ENCODE measurements at regions not wholly inside any gene's neighbourhood (a gene's known extent, or its start where the extent isn't known, plus 50 kb on each side); places are given as distances from the start of the nearest gene placed in this dataset.

DNA sequence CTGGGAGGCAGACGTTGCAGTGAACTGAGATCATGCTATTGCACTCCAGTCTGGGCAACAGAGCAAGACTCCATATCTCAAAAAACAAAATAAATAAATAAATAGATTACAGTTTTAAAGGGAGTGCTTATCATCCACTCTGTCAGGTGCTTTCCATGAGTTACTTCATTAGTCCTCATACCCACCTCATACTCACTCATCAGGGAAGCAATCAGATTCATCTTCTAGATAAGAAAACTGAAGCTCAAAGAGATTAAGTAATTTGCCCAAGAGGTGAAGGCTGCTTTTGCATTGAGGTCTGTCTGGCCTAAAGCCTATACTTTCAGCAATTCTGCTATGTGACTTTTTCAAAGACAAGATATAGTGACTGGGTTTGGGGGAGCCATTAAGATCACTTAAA, 101.0 kb downstream of the RASSF10 start:
- Histone ChIP-seq H3K4me3 (replicated peaks in 1 of 4; ENCODE audit: control extremely low read depth in 1 of 4, insufficient read depth in 1 of 4, low read depth in 3 of 4, low read length in 4 of 4) (no peak overlapping the region), H2AFZ (ENCODE audit: low read length) (no peak overlapping the region), H3K4me1 (ENCODE audit: control insufficient read depth, extremely low read depth, insufficient read depth, low read length) (no peaks in the 10 kb centered on the region), H3K27me3 (ENCODE audit: control insufficient read depth, insufficient read depth, low read length) (peaks cover 10% of the 10 kb centered on the region), H3K9ac (ENCODE audit: insufficient read depth, low read length) (no peak overlapping the region), H3K27ac (ENCODE audit: insufficient read depth, low read length) (no peak overlapping the region), H4K20me1 (ENCODE audit: control insufficient read depth, extremely low read depth, insufficient read depth, low read length) (no peaks in the 10 kb centered on the region), H3K9me3 (ENCODE audit: control insufficient read depth, insufficient read depth, low read depth, low read length) (no peaks in the 10 kb centered on the region), H3K79me2 (ENCODE audit: control insufficient read depth, insufficient read depth, low read length) (no peaks in the 10 kb centered on the region), H3K4me2 (ENCODE audit: extremely low read depth, insufficient read depth, low read length) (no peak overlapping the region), H3K36me3 (ENCODE audit: control insufficient read depth, insufficient read depth, low read length) (no peaks in the 10 kb centered on the region)
- no peak for TF ChIP-seq EZH2 (IDR thresholded peaks at IDR 0.05; ENCODE audit: low read length, missing control alignments)
- TF ChIP-seq, protein P1, sequence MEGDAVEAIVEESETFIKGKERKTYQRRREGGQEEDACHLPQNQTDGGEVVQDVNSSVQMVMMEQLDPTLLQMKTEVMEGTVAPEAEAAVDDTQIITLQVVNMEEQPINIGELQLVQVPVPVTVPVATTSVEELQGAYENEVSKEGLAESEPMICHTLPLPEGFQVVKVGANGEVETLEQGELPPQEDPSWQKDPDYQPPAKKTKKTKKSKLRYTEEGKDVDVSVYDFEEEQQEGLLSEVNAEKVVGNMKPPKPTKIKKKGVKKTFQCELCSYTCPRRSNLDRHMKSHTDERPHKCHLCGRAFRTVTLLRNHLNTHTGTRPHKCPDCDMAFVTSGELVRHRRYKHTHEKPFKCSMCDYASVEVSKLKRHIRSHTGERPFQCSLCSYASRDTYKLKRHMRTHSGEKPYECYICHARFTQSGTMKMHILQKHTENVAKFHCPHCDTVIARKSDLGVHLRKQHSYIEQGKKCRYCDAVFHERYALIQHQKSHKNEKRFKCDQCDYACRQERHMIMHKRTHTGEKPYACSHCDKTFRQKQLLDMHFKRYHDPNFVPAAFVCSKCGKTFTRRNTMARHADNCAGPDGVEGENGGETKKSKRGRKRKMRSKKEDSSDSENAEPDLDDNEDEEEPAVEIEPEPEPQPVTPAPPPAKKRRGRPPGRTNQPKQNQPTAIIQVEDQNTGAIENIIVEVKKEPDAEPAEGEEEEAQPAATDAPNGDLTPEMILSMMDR (conservative IDR thresholded peaks at IDR 0.05 in 1 of 2, IDR thresholded peaks at IDR 0.05 in 1 of 2; ENCODE audit: low read depth in 1 of 2, low read length in 2 of 2) = no peak
- DNase-seq (ENCODE audit: low read depth in 2 of 2) = no peak

- Histone ChIP-seq H4K20me1 (ENCODE audit: control insufficient read depth, extremely low read depth, insufficient read depth, low read length) (no peaks in the 10 kb centered on the region), H3K4me3 (replicated peaks in 1 of 4; ENCODE audit: control extremely low read depth in 1 of 4, insufficient read depth in 1 of 4, low read depth in 3 of 4, low read length in 4 of 4) (no peak overlapping the region), H2AFZ (ENCODE audit: low read length) (no peak overlapping the region), H3K4me1 (ENCODE audit: control insufficient read depth, extremely low read depth, insufficient read depth, low read length) (no peaks in the 10 kb centered on the region), H3K36me3 (ENCODE audit: control insufficient read depth, insufficient read depth, low read length) (no peaks in the 10 kb centered on the region), H3K79me2 (ENCODE audit: control insufficient read depth, insufficient read depth, low read length) (no peaks in the 10 kb centered on the region), H3K27ac (ENCODE audit: insufficient read depth, low read length) (no peak overlapping the region), H3K4me2 (ENCODE audit: extremely low read depth, insufficient read depth, low read length) (no peak overlapping the region), H3K9me3 (ENCODE audit: control insufficient read depth, insufficient read depth, low read depth, low read length) (no peaks in the 10 kb centered on the region), H3K9ac (ENCODE audit: insufficient read depth, low read length) (no peak overlapping the region), H3K27me3 (ENCODE audit: control insufficient read depth, insufficient read depth, low read length) (peaks cover 10% of the 10 kb centered on the region)
- TF ChIP-seq EZH2 (IDR thresholded peaks at IDR 0.05; ENCODE audit: low read length, missing control alignments) = no peak
- TF ChIP-seq, protein P1 (conservative IDR thresholded peaks at IDR 0.05 in 1 of 2, IDR thresholded peaks at IDR 0.05 in 1 of 2; ENCODE audit: low read depth in 1 of 2, low read length in 2 of 2) = no peak
- DNase-seq (ENCODE audit: low read depth in 2 of 2) = peak in 1 of 2 donors; percentile 86
These were observed 102.1 kb downstream of the RASSF10 start for GRCh38 chr11:13110929-13111812.

DNA sequence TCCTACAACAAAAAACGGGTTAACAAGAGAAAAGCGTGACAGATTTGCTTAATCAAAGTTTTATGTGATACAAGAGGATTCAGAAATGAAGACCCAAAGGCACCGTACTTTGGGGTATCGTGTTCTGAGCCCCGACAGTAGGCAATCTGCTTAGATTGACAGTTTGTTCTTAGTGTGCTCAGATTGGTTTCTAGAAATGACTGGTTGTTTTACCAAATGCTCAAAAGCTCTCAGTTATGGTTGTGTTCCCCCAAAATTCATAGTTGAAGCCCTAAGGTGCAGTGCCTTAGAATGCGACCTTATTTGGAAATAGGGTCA, 102.7 kb downstream of the RASSF10 start:
- no peak overlapping the region for H3K9ac ChIP-seq (ENCODE audit: insufficient read depth, low read length)

More for the DNA sequence above, 102.7 kb downstream of the RASSF10 start:
- Histone ChIP-seq H4K20me1 (ENCODE audit: control insufficient read depth, extremely low read depth, insufficient read depth, low read length) (no peaks in the 10 kb centered on the region), H3K4me2 (ENCODE audit: extremely low read depth, insufficient read depth, low read length) (no peak overlapping the region), H3K4me3 (replicated peaks in 1 of 4; ENCODE audit: control extremely low read depth in 1 of 4, insufficient read depth in 1 of 4, low read depth in 3 of 4, low read length in 4 of 4) (no peak overlapping the region), H3K9me3 (ENCODE audit: control insufficient read depth, insufficient read depth, low read depth, low read length) (no peaks in the 10 kb centered on the region), H3K27ac (ENCODE audit: insufficient read depth, low read length) (no peak overlapping the region), H2AFZ (ENCODE audit: low read length) (no peak overlapping the region), H3K27me3 (ENCODE audit: control insufficient read depth, insufficient read depth, low read length) (peaks cover 6% of the 10 kb centered on the region), H3K4me1 (ENCODE audit: control insufficient read depth, extremely low read depth, insufficient read depth, low read length) (no peaks in the 10 kb centered on the region), H3K36me3 (ENCODE audit: control insufficient read depth, insufficient read depth, low read length) (no peaks in the 10 kb centered on the region), H3K79me2 (ENCODE audit: control insufficient read depth, insufficient read depth, low read length) (no peaks in the 10 kb centered on the region)
- DNase-seq (ENCODE audit: low read depth in 2 of 2) = no peak
- TF ChIP-seq, protein P1 (conservative IDR thresholded peaks at IDR 0.05 in 1 of 2, IDR thresholded peaks at IDR 0.05 in 1 of 2; ENCODE audit: low read depth in 1 of 2, low read length in 2 of 2) = no peak
- TF ChIP-seq EZH2 (IDR thresholded peaks at IDR 0.05; ENCODE audit: low read length, missing control alignments) = no peak

Data from fibroblast of lung (primary cell).